Chondrocyte (in vitro differentiated cells): ENCODE measurements at regions not wholly inside any gene's neighbourhood (a gene's known extent, or its start where the extent isn't known, plus 50 kb on each side); places are given as distances from the start of the nearest gene placed in this dataset.

Experiments used
- DNase-seq: peaks from one replicate; pipeline ENCODE4 v3.0.0; 2021; ENCODE audit warnings: mixed read lengths, low spot score
- H3K27ac Mint-ChIP-seq: one replicate; pipeline ENCODE4 v1.8.0; 2021; ENCODE audit warnings: mild to moderate bottlenecking, moderate library complexity, mixed read lengths; ENCODE audit not compliant: unreplicated experiment
- H3K27me3 Mint-ChIP-seq: 2 replicates; pipeline ENCODE4 v1.8.0; 2021; ENCODE audit warnings: low read depth, mixed read lengths
- H3K36me3 Mint-ChIP-seq: 2 replicates; pipeline ENCODE4 v1.8.0; 2021; ENCODE audit warnings: low read depth, mixed read lengths
- H3K4me1 Mint-ChIP-seq: 2 replicates; pipeline ENCODE4 v1.8.0; 2021; ENCODE audit warnings: low read depth, mild to moderate bottlenecking, mixed read lengths
- H3K4me3 Mint-ChIP-seq: one replicate; pipeline ENCODE4 v1.8.0; 2021; ENCODE audit warnings: mild to moderate bottlenecking, moderate library complexity, mixed read lengths; ENCODE audit not compliant: unreplicated experiment
- H3K9me3 Mint-ChIP-seq: 2 replicates; pipeline ENCODE4 v1.8.0; 2021; ENCODE audit warnings: low read depth, mixed read lengths
- TF ChIP-seq, protein P1 (sequence below): fragments of 200-600 bp; sonication (generic); IDR thresholded peaks from 2 replicates; pipeline ENCODE4 v1.5.0; 2021; ENCODE audit warnings: antibody characterized with exemption, mild to moderate bottlenecking, moderate library complexity

DNA sequence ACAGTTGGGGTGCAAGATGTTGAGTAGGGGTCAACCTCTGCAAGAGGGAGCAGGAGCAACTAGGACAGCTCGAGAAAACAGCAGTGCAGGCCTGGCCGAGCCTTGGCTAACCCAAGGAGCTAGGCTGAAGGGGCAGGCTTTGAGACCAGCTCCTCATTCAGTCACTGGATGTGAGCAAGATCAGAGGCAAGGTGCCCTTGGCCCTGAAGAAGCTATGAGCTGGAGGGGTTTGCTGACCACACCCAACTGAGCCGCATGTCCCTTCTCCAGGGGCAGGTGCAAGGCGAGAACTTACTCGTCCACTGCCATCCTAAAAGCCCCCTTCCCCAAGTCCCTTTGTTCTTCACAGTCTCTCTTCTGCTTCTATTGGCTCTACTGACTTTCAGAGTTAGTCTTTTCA is 126.1 kb upstream of the UBL3 start:
- Mint-ChIP-seq H3K36me3 (peaks cover 2% of the 10 kb centered on the region), H3K27me3 (peaks cover 4% of the 10 kb centered on the region), H3K27ac (no peak overlapping the region), H3K4me1 (no peaks in the 10 kb centered on the region), H3K9me3 (peaks cover 8% of the 10 kb centered on the region), H3K4me3 (no peak overlapping the region)
- TF ChIP-seq, protein P1, sequence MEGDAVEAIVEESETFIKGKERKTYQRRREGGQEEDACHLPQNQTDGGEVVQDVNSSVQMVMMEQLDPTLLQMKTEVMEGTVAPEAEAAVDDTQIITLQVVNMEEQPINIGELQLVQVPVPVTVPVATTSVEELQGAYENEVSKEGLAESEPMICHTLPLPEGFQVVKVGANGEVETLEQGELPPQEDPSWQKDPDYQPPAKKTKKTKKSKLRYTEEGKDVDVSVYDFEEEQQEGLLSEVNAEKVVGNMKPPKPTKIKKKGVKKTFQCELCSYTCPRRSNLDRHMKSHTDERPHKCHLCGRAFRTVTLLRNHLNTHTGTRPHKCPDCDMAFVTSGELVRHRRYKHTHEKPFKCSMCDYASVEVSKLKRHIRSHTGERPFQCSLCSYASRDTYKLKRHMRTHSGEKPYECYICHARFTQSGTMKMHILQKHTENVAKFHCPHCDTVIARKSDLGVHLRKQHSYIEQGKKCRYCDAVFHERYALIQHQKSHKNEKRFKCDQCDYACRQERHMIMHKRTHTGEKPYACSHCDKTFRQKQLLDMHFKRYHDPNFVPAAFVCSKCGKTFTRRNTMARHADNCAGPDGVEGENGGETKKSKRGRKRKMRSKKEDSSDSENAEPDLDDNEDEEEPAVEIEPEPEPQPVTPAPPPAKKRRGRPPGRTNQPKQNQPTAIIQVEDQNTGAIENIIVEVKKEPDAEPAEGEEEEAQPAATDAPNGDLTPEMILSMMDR = no peak
- no peak for DNase-seq

DNA sequence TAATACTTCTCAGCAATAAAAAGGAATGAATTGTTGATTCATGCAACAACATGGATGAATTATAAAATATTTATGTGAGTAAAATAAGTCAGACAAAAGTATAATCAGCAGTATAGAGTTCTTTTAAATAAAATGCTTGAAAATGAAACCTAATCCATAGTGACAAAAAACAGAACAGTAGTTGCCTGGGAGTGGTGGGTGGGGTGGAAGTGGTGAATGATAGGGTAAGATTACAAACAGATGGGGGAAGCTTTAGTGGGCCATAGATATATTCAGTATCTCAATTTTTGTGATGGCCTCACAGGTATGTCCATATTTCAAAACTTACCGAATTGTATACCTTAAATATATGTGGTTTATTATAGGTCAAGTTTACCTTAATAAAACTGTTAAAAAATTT is 124.9 kb upstream of the UBL3 start:
- Mint-ChIP-seq H3K27me3 (peaks cover 3% of the 10 kb centered on the region), H3K9me3 (peaks cover 6% of the 10 kb centered on the region)
- DNase-seq = no peak

DNA sequence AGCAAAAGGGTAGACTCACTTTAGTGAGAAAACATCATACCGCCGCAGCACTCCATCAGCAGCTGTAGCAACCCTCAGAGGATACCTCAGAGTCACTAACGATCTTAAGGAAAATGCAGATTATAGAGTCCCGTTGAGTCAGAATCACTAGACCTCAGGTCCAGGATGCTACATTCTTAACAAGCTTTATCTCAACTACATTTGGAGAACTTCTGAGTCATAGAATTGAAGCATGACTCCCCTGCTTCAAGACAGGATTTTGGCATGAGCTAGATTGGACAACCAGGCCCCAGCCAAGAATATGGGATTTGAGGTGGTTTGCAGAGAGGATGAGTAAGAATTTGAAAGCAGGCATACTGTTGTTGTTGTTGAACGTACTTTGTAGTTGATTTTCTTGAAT is 118.9 kb upstream of the UBL3 start:
- TF ChIP-seq, protein P1 = no peak
- H3K9me3 Mint-ChIP-seq = peaks cover 28% of the 10 kb centered on the region

More for the DNA sequence above, 124.9 kb upstream of the UBL3 start:
- Mint-ChIP-seq H3K4me3 (no peak overlapping the region), H3K4me1 (no peaks in the 10 kb centered on the region), H3K27ac (no peak overlapping the region), H3K36me3 (peaks cover 2% of the 10 kb centered on the region)
- TF ChIP-seq, protein P1 = no peak

GRCh38 chr13:29964181-29964845 is 113.9 kb upstream of the UBL3 start:
- TF ChIP-seq, protein P1 = no peak
- DNase-seq = no peak
- Mint-ChIP-seq H3K4me1 (no peaks in the 10 kb centered on the region), H3K4me3 (no peak overlapping the region), H3K36me3 (peaks cover 5% of the 10 kb centered on the region), H3K27me3 (peaks cover 12% of the 10 kb centered on the region), H3K9me3 (peaks cover 23% of the 10 kb centered on the region), H3K27ac (no peak overlapping the region)

More for the DNA sequence above, 118.9 kb upstream of the UBL3 start:
- Mint-ChIP-seq H3K36me3 (peaks cover 5% of the 10 kb centered on the region), H3K27me3 (no peaks in the 10 kb centered on the region), H3K27ac (no peak overlapping the region), H3K4me1 (no peaks in the 10 kb centered on the region), H3K4me3 (no peak overlapping the region)
- no peak for DNase-seq

DNA sequence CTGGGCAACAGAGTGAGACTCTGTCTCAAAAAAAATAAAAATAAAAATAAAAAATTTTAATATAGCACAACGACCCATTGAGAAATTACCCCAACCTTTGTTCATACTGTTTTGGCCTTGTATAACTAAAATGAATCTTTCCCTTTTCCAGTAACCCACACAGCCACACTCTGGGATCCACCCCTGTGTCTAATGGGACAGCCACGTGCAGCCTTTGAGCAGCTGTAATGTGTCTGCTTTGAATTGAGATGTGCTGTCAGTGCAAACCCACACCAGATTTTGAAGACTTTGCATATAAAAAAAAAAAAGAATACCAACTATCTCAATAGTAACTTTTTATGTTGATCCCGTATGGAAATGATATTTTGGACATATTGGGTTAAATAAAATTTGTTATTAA is 112.7 kb upstream of the UBL3 start:
- Mint-ChIP-seq H3K27ac (no peak overlapping the region), H3K36me3 (peaks cover 5% of the 10 kb centered on the region), H3K9me3 (peaks cover 15% of the 10 kb centered on the region), H3K27me3 (peaks cover 16% of the 10 kb centered on the region), H3K4me3 (no peak overlapping the region), H3K4me1 (no peaks in the 10 kb centered on the region)
- TF ChIP-seq, protein P1 = no peak
- no peak for DNase-seq
